ENCODE measurements at regions not wholly inside any gene's neighbourhood (a gene's known extent, or its start where the extent isn't known, plus 50 kb on each side); places are given as distances from the start of the nearest gene placed in this dataset.

DNA sequence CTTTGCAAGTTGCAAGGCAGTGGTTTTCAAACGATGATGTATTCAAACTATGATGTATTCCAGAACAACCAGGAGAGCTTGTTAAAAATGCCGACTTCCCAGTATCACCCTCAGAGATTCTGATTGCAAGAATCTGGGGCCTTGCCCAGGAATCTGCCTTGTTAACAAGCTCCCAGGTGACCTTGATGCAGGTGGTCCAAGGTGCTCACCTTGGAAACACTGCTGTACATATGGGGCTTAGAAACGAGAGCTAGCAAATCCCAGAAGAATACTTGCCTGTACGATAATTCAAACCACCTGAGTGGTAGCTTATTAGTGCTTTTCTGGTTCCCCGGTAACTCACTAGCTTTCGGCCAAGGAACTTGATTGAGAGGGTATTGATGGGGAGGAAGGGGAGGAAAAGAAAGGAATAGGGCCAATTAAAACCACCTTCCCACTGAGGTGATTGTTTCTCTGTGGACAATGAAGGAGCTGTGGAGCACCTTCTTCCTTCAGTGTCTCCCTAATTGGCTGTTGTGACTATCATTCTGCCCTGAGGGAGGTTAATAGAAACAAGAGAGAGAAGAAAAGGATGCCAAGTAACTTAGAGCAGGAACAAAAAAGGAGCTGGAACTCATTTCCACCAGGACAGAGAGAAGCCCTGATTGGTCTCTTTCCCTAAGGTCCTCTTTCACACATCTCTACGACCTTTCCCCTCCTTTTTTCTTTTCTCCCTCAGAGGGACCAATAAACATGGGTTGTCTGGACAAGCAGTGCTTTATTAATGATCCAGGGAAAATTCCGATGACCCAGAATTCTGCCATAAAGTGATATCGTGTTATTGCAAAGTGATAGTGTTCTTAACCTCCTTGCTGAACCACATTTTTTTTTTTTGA, 218.8 kb downstream of the TMEM167A start:
- Mint-ChIP-seq H3K4me3 (no peak overlapping the region), H3K4me1 (ENCODE audit: low read depth) (no peaks in the 10 kb centered on the region), H3K36me3 (no peaks in the 10 kb centered on the region), H3K27ac (no peak overlapping the region), H3K27me3 (no peaks in the 10 kb centered on the region), H3K9me3 (ENCODE audit: low read depth) (no peaks in the 10 kb centered on the region)

- Mint-ChIP-seq H3K4me1 (ENCODE audit: low read depth) (no peaks in the 10 kb centered on the region), H3K4me3 (no peak overlapping the region), H3K36me3 (no peaks in the 10 kb centered on the region), H3K27ac (no peak overlapping the region), H3K27me3 (no peaks in the 10 kb centered on the region), H3K9me3 (ENCODE audit: low read depth) (no peaks in the 10 kb centered on the region)
Measured at GRCh38 chr5:82855893-82856550, 221.2 kb downstream of the TMEM167A start.

DNA sequence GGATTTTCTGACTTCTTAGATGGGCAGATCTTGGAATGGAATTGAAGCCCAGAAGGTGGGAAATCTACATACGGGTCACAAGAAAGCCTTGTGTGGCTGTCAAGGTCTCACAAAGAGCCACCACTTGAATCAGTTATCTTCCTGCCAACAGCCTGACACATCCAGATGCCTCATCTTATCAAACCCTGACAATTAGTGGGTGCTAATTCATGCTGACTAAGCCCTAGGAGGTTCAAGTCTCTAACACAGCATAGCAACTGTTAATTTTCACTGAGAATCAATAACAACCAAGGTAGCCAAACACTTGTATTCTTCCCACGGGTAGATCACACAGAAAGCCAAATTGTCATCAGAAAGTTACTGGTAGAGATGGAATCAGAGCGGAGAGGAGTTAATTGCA, 222.2 kb downstream of the TMEM167A start:
- Mint-ChIP-seq H3K27ac (no peak overlapping the region), H3K4me1 (ENCODE audit: low read depth) (no peaks in the 10 kb centered on the region), H3K9me3 (ENCODE audit: low read depth) (no peaks in the 10 kb centered on the region), H3K4me3 (no peak overlapping the region), H3K36me3 (no peaks in the 10 kb centered on the region), H3K27me3 (no peaks in the 10 kb centered on the region)

- H3K9me3 Mint-ChIP-seq (ENCODE audit: low read depth) = no peaks in the 10 kb centered on the region
Measured at GRCh38 chr5:82851471-82851870, 225.7 kb downstream of the TMEM167A start.

GRCh38 chr5:82850393-82850792, 226.8 kb downstream of the TMEM167A start:
- H3K27me3 Mint-ChIP-seq = peaks cover 4% of the 10 kb centered on the region
- no peaks in the 10 kb centered on the region for H3K36me3 Mint-ChIP-seq
- no peaks in the 10 kb centered on the region for H3K4me1 Mint-ChIP-seq (ENCODE audit: low read depth)
- no peak overlapping the region for H3K27ac Mint-ChIP-seq
- H3K9me3 Mint-ChIP-seq (ENCODE audit: low read depth) = no peaks in the 10 kb centered on the region
- H3K4me3 Mint-ChIP-seq = no peak overlapping the region

More at GRCh38 chr5:82851471-82851870, 225.7 kb downstream of the TMEM167A start:
- peaks cover 2% of the 10 kb centered on the region for H3K27me3 Mint-ChIP-seq
- H3K27ac Mint-ChIP-seq = no peak overlapping the region
- no peaks in the 10 kb centered on the region for H3K36me3 Mint-ChIP-seq
- H3K4me3 Mint-ChIP-seq = no peak overlapping the region
- no peaks in the 10 kb centered on the region for H3K4me1 Mint-ChIP-seq (ENCODE audit: low read depth)

GRCh38 chr5:82849885-82850284, 227.3 kb downstream of the TMEM167A start:
- Mint-ChIP-seq H3K27me3 (peaks cover 4% of the 10 kb centered on the region), H3K36me3 (no peaks in the 10 kb centered on the region), H3K9me3 (ENCODE audit: low read depth) (no peaks in the 10 kb centered on the region), H3K27ac (no peak overlapping the region), H3K4me1 (ENCODE audit: low read depth) (no peaks in the 10 kb centered on the region), H3K4me3 (no peak overlapping the region)

- no peaks in the 10 kb centered on the region for H3K4me1 Mint-ChIP-seq (ENCODE audit: low read depth)
- no peak overlapping the region for H3K27ac Mint-ChIP-seq
- no peak overlapping the region for H3K4me3 Mint-ChIP-seq
- no peaks in the 10 kb centered on the region for H3K36me3 Mint-ChIP-seq
- H3K9me3 Mint-ChIP-seq (ENCODE audit: low read depth) = no peaks in the 10 kb centered on the region
- H3K27me3 Mint-ChIP-seq = peaks cover 6% of the 10 kb centered on the region
Measured at GRCh38 chr5:82847562-82847961, 229.6 kb downstream of the TMEM167A start.

DNA sequence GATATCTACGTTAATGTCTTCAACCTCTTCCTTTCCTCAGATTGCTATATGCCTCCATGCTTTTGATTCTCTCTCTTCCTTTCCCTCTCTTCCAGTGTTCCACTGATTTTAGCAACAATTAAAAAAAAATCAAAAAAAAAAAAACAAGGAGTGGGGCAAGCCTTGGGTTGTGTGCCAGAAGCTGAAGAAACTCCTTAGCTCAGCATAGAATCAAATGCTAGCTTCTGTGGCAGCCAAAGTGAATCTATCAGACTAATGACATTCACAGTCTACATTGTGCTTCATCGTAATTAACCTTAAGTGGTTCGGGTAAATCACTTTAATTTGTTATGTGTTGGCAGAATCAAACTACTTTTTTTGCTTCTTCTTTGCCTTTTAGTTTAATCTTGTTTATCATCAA, 237.3 kb downstream of the TMEM167A start:
- Mint-ChIP-seq H3K27me3 (peaks cover 2% of the 10 kb centered on the region), H3K9me3 (ENCODE audit: low read depth) (peaks cover 5% of the 10 kb centered on the region), H3K4me3 (no peak overlapping the region), H3K4me1 (ENCODE audit: low read depth) (no peaks in the 10 kb centered on the region), H3K27ac (no peak overlapping the region), H3K36me3 (no peaks in the 10 kb centered on the region)

DNA sequence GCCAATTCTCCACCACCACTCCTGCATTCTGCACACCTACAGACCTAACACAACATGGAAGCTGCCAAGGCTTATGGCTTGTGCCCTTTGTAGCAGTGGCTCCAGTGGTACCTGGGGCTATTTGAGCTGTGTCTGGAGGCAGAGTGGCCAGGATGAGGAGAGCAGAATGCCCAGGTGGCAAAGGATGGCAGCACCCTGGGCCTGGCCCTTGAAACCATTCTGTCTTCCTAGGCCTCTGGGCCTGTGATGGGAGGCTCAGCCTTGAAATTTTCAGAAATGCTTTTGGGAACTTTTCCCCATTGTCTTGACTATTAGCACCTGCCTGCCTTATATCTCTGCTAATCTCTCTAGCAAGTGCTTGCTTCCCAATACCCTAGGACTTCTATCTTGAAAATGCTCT, 241.7 kb downstream of the TMEM167A start:
- peaks cover 11% of the 10 kb centered on the region for H3K9me3 Mint-ChIP-seq (ENCODE audit: low read depth)
- H3K27me3 Mint-ChIP-seq = no peaks in the 10 kb centered on the region
- H3K27ac Mint-ChIP-seq = no peak overlapping the region
- H3K4me3 Mint-ChIP-seq = no peak overlapping the region
- H3K4me1 Mint-ChIP-seq (ENCODE audit: low read depth) = no peaks in the 10 kb centered on the region
- H3K36me3 Mint-ChIP-seq = no peaks in the 10 kb centered on the region

DNA sequence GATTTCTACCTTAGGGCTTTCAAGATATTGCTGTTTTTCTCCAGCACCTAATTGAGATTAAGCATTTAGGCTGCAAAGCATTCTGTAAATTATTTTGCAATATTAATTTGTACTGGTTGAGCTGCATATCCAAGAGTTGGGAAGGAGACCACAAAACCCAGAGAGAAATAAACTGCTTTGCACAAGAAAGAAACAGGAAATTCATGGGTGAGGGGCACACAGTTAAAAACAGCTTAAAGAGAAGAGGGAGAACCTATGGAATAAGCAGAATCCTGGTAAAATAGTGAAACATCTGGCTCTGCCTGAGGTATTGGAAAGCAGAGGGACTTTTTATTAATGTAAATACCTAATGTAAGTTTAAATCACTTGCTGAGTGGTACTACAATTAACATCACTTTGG, 243.0 kb downstream of the TMEM167A start:
- H3K36me3 Mint-ChIP-seq = no peaks in the 10 kb centered on the region
- peaks cover 11% of the 10 kb centered on the region for H3K9me3 Mint-ChIP-seq (ENCODE audit: low read depth)
- no peak overlapping the region for H3K4me3 Mint-ChIP-seq
- no peaks in the 10 kb centered on the region for H3K4me1 Mint-ChIP-seq (ENCODE audit: low read depth)
- H3K27me3 Mint-ChIP-seq = no peaks in the 10 kb centered on the region
- H3K27ac Mint-ChIP-seq = no peak overlapping the region

GRCh38 chr5:82833277-82833676, 243.9 kb downstream of the TMEM167A start:
- Mint-ChIP-seq H3K27me3 (no peaks in the 10 kb centered on the region), H3K27ac (no peak overlapping the region), H3K4me1 (ENCODE audit: low read depth) (no peaks in the 10 kb centered on the region), H3K36me3 (no peaks in the 10 kb centered on the region), H3K4me3 (no peak overlapping the region), H3K9me3 (ENCODE audit: low read depth) (peaks cover 11% of the 10 kb centered on the region)

- Mint-ChIP-seq H3K4me3 (no peak overlapping the region), H3K27me3 (no peaks in the 10 kb centered on the region), H3K9me3 (ENCODE audit: low read depth) (peaks cover 11% of the 10 kb centered on the region), H3K36me3 (no peaks in the 10 kb centered on the region), H3K27ac (no peak overlapping the region), H3K4me1 (ENCODE audit: low read depth) (no peaks in the 10 kb centered on the region)
Measured at GRCh38 chr5:82832445-82832844, 244.7 kb downstream of the TMEM167A start.

- no peaks in the 10 kb centered on the region for H3K27me3 Mint-ChIP-seq
- H3K4me3 Mint-ChIP-seq = no peak overlapping the region
- H3K36me3 Mint-ChIP-seq = no peaks in the 10 kb centered on the region
- no peaks in the 10 kb centered on the region for H3K9me3 Mint-ChIP-seq (ENCODE audit: low read depth)
- no peak overlapping the region for H3K27ac Mint-ChIP-seq
- H3K4me1 Mint-ChIP-seq (ENCODE audit: low read depth) = no peaks in the 10 kb centered on the region
Measured at GRCh38 chr5:82828211-82828610, 249.0 kb downstream of the TMEM167A start.

DNA sequence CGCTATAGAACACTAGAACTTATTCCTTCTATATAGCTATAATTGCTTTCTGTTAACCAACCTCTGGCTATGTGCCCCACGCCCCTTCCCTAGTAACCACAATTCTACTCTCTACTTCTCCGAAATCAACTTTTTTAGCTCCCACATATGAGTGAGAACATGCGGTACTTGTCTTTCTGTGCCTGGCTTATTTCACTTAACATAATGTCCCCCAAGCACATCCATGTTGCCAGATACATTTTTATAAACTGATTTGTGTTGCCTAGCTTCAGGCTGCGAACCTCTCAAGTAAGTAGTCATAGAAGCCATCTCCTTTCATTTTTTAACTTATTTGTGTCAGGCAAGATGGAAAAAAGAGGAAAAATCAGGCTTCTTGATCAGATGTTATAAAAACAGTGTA, 249.5 kb downstream of the TMEM167A start:
- no peaks in the 10 kb centered on the region for H3K4me1 Mint-ChIP-seq (ENCODE audit: low read depth)
- no peak overlapping the region for H3K27ac Mint-ChIP-seq
- H3K4me3 Mint-ChIP-seq = no peak overlapping the region
- H3K9me3 Mint-ChIP-seq (ENCODE audit: low read depth) = no peaks in the 10 kb centered on the region
- no peaks in the 10 kb centered on the region for H3K36me3 Mint-ChIP-seq
- no peaks in the 10 kb centered on the region for H3K27me3 Mint-ChIP-seq

GRCh38 chr5:82822634-82822927, 254.6 kb downstream of the TMEM167A start:
- Mint-ChIP-seq H3K9me3 (ENCODE audit: low read depth) (no peaks in the 10 kb centered on the region), H3K27ac (no peak overlapping the region), H3K27me3 (no peaks in the 10 kb centered on the region), H3K4me3 (no peak overlapping the region), H3K4me1 (ENCODE audit: low read depth) (no peaks in the 10 kb centered on the region), H3K36me3 (no peaks in the 10 kb centered on the region)

All from activated naive CD8-positive, alpha-beta T cell (primary cell).